ENCODE measurements at regions not wholly inside any gene's neighbourhood (a gene's known extent, or its start where the extent isn't known, plus 50 kb on each side); places are given as distances from the start of the nearest gene placed in this dataset.
"Not testable (repeated sequence)": the region's sequence is repeated elsewhere in the genome, so short reads cannot be mapped to it uniquely, and the experiment has no call there.

DNA sequence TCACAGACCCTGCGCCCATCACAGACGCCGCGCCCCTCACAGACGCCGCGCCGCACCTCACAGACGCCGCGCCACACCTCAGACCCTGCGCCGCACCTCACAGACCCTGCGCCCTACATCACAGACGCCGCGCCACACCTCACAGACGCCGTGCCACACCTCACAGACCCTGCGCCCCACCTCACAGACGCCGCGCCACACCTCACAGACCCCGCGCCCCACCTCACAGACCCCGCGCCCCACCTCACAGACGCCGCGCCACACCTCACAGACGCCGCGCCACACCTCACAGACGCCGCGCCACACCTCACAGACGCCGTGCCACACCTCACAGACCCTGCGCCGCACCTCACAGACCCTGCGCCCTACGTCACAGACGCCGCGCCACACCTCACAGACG lies 657.4 kb downstream of the TRIML1 start:
- H3K4me2 ChIP-seq (ENCODE audit: low read depth, low read length); H2AFZ ChIP-seq (replicated peaks; ENCODE audit: low read length, poor library complexity); H3K9ac ChIP-seq (ENCODE audit: low read depth, low read length); H3K9me3 ChIP-seq (ENCODE audit: control insufficient read depth, insufficient read depth, low read length); H4K91ac ChIP-seq (ENCODE audit: insufficient read depth, low read depth, low read length); intact Hi-C loops (cut with micrococcal nuclease); H3K18ac ChIP-seq (ENCODE audit: low read depth, low read length); H2AK5ac ChIP-seq (ENCODE audit: low read depth, low read length); H4K5ac ChIP-seq (ENCODE audit: low read depth, low read length); H2BK5ac ChIP-seq (ENCODE audit: low read depth, low read length, poor library complexity, severe bottlenecking); H3K79me1 ChIP-seq (ENCODE audit: low read depth in 1 of 2, low read length in 2 of 2); dilution Hi-C loops (cut with HindIII; ENCODE audit: low sequenced_read_pairs, unreplicated experiment); H3K9me1 ChIP-seq (ENCODE audit: insufficient read depth, low read length); POLR2A ChIA-PET (ENCODE audit: unreplicated experiment); DNase-seq; H3K23ac ChIP-seq (ENCODE audit: low read depth, low read length); H3K4ac ChIP-seq (ENCODE audit: low read depth, low read length); H4K8ac ChIP-seq (ENCODE audit: low read depth in 2 of 2, low read length in 2 of 2); in situ Hi-C loops (cut with MboI; ENCODE audit: low sequenced_read_pairs); BruUV-seq (replicated peaks); H3K36me3 ChIP-seq (ENCODE audit: control insufficient read depth, insufficient read depth, low read length); H3K56ac ChIP-seq (ENCODE audit: extremely low read depth, insufficient read depth, low read length); ATAC-seq (ENCODE audit: low read depth); H3K14ac ChIP-seq (replicated peaks; ENCODE audit: low read depth, low read length); H2AK9ac ChIP-seq (replicated peaks; ENCODE audit: low read depth, low read length, poor library complexity); H3K4me3 ChIP-seq (ENCODE audit: insufficient read depth, low read depth, low read length); H3K27ac ChIP-seq (ENCODE audit: insufficient read depth, low read length); CTCF ChIA-PET; H4K20me1 ChIP-seq (ENCODE audit: insufficient read depth, low read length); H2BK20ac ChIP-seq (ENCODE audit: low read depth, low read length); H3K4me1 ChIP-seq (ENCODE audit: control insufficient read depth, insufficient read depth, low read length); H3K27me3 ChIP-seq (ENCODE audit: control insufficient read depth, insufficient read depth, low read length); H2BK120ac ChIP-seq (ENCODE audit: low read depth, low read length); H2BK15ac ChIP-seq (ENCODE audit: low read depth, low read length): not testable (repeated sequence)
- WGBS, 2 experiments (ENCODE audit: extremely low coverage in 2 of 2, insufficient read length in 1 of 2), result 87% methylated on average over 13 of the region's 46 CpGs; no CpG with 5 or more reads in 1 of the 2 experiments

DNA sequence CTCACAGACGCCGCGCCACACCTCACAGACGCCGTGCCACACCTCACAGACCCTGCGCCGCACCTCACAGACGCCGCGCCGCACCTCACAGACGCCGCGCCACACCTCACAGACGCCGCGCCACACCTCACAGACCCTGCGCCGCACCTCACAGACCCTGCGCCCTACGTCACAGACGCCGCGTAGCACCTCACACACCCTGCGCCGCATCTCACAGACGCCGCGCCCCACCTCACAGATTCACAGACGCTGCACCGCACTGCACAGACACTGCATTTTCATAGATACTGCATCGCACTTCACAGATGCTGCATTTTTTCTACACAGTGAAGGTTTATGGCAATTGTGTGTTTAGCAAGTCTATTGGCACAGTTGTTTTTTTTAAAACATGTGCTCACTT lies 657.8 kb downstream of the TRIML1 start:
- ATAC-seq (ENCODE audit: low read depth); H2AK5ac ChIP-seq (ENCODE audit: low read depth, low read length); BruUV-seq (replicated peaks); H4K8ac ChIP-seq (ENCODE audit: low read depth in 2 of 2, low read length in 2 of 2); H2BK15ac ChIP-seq (ENCODE audit: low read depth, low read length); H2AFZ ChIP-seq (replicated peaks; ENCODE audit: low read length, poor library complexity); H3K79me1 ChIP-seq (ENCODE audit: low read depth in 1 of 2, low read length in 2 of 2); CTCF ChIA-PET; H3K36me3 ChIP-seq (ENCODE audit: control insufficient read depth, insufficient read depth, low read length); H3K4ac ChIP-seq (ENCODE audit: low read depth, low read length); H2AK9ac ChIP-seq (replicated peaks; ENCODE audit: low read depth, low read length, poor library complexity); dilution Hi-C loops (cut with HindIII; ENCODE audit: low sequenced_read_pairs, unreplicated experiment); H3K4me3 ChIP-seq (ENCODE audit: insufficient read depth, low read depth, low read length); H3K27ac ChIP-seq (ENCODE audit: insufficient read depth, low read length); DNase-seq; H3K23ac ChIP-seq (ENCODE audit: low read depth, low read length); H2BK5ac ChIP-seq (ENCODE audit: low read depth, low read length, poor library complexity, severe bottlenecking); intact Hi-C loops (cut with micrococcal nuclease); H3K9me1 ChIP-seq (ENCODE audit: insufficient read depth, low read length); H2BK20ac ChIP-seq (ENCODE audit: low read depth, low read length); H3K27me3 ChIP-seq (ENCODE audit: control insufficient read depth, insufficient read depth, low read length); in situ Hi-C loops (cut with MboI; ENCODE audit: low sequenced_read_pairs); H4K20me1 ChIP-seq (ENCODE audit: insufficient read depth, low read length); H3K9me3 ChIP-seq (ENCODE audit: control insufficient read depth, insufficient read depth, low read length); H2BK120ac ChIP-seq (ENCODE audit: low read depth, low read length); H3K9ac ChIP-seq (ENCODE audit: low read depth, low read length); H3K4me2 ChIP-seq (ENCODE audit: low read depth, low read length); H3K18ac ChIP-seq (ENCODE audit: low read depth, low read length); H3K4me1 ChIP-seq (ENCODE audit: control insufficient read depth, insufficient read depth, low read length); H4K91ac ChIP-seq (ENCODE audit: insufficient read depth, low read depth, low read length); POLR2A ChIA-PET (ENCODE audit: unreplicated experiment); H4K5ac ChIP-seq (ENCODE audit: low read depth, low read length); H3K14ac ChIP-seq (replicated peaks; ENCODE audit: low read depth, low read length); H3K56ac ChIP-seq (ENCODE audit: extremely low read depth, insufficient read depth, low read length): not testable (repeated sequence)
- no CpG with 5 or more reads among the region's 32 CpGs for WGBS, 2 experiments (ENCODE audit: extremely low coverage in 2 of 2, insufficient read length in 1 of 2)

Measured in IMR-90 (cell line).